GM12878 (cell line): ENCODE measurements at regions not wholly inside any gene's neighbourhood (a gene's known extent, or its start where the extent isn't known, plus 50 kb on each side); places are given as distances from the start of the nearest gene placed in this dataset.

ENCODE experiments used
- BCL3 ChIP-seq: IDR thresholded peaks from 2 replicates; pipeline ENCODE4 v1.6.1; 2011; ENCODE audit warnings: borderline replicate concordance, low read depth, mild to moderate bottlenecking, moderate library complexity, low read length; ENCODE audit not compliant: insufficient read depth, poor library complexity, severe bottlenecking
- CEBPB ChIP-seq, 2 experiments: fragments of 150-350 bp in 1 of 2; IDR thresholded peaks; 2 replicates each; pipeline ENCODE4 v1.6.1; 2012 to 2014; ENCODE audit warnings: low read depth in 2 of 2, low read length in 2 of 2, borderline replicate concordance in 1 of 2, inconsistent platforms in 1 of 2
- CTCF ChIP-seq, 3 experiments: IDR thresholded peaks in 2 of 3; conservative IDR thresholded peaks in 1 of 3; 2 replicates each; pipeline ENCODE4 v1.5.1; 2011; ENCODE audit warnings: low read depth in 3 of 3, low read length in 3 of 3, mild to moderate bottlenecking in 3 of 3, control low read depth in 2 of 3, moderate library complexity in 2 of 3, inconsistent platforms in 1 of 3, mixed read lengths in 1 of 3; ENCODE audit not compliant: control insufficient read depth in 2 of 3, insufficient read depth in 1 of 3; ENCODE audit errors: extremely low read depth in 1 of 3
- EGR1 ChIP-seq, 2 experiments: IDR thresholded peaks; 1 replicate in 1 of 2; 2 replicates in 1 of 2; pipeline ENCODE4 v1.6.1; 2011 to 2012; ENCODE audit warnings: low read depth in 2 of 2, low read length in 2 of 2, borderline replicate concordance in 1 of 2, mild to moderate bottlenecking in 1 of 2, moderate library complexity in 1 of 2
- ETV6 ChIP-seq, 2 experiments: fragments of 450-650 bp in 1 of 2; IDR thresholded peaks in 1 of 2; conservative IDR thresholded peaks in 1 of 2; 2 replicates each; pipeline ENCODE4 v1.6.1; 2014; ENCODE audit warnings: antibody characterized with exemption in 1 of 2, borderline replicate concordance in 1 of 2, low read depth in 1 of 2, mild to moderate bottlenecking in 1 of 2, moderate library complexity in 1 of 2
- HDAC2 ChIP-seq: fragments of 200-600 bp; sonication (generic); IDR thresholded peaks from 2 replicates; pipeline ENCODE4 v1.6.1; 2017
- NBN ChIP-seq: fragments of 450-650 bp; IDR thresholded peaks from 2 replicates; pipeline ENCODE4 v1.6.1; 2016
- SUZ12 ChIP-seq: fragments of 200-600 bp; sonication (generic); IDR thresholded peaks from one replicate; pipeline ENCODE4 v1.6.1; 2018; ENCODE audit warnings: antibody characterized with exemption, mild to moderate bottlenecking; ENCODE audit not compliant: unreplicated experiment

GRCh38 chr3:106593381-106593780, 724.6 kb upstream of the CBLB start:
- no peak for TF ChIP-seq CEBPB (IDR thresholded peaks at IDR 0.05; ENCODE audit: borderline replicate concordance in 1 of 2, low read depth in 2 of 2, low read length in 2 of 2)
- no peak for TF ChIP-seq HDAC2
- TF ChIP-seq EGR1 (IDR thresholded peaks at IDR 0.05; ENCODE audit: borderline replicate concordance in 1 of 2, low read depth in 2 of 2, low read length in 2 of 2), result no peak
- no peak for TF ChIP-seq SUZ12
- no peak for TF ChIP-seq ETV6 (conservative IDR thresholded peaks at IDR 0.05 in 1 of 2, IDR thresholded peaks at IDR 0.05 in 1 of 2; ENCODE audit: borderline replicate concordance in 1 of 2, low read depth in 1 of 2)
- no peak for TF ChIP-seq BCL3
- TF ChIP-seq CTCF (IDR thresholded peaks at IDR 0.05 in 2 of 3, conservative IDR thresholded peaks at IDR 0.05 in 1 of 3; ENCODE audit: control insufficient read depth in 2 of 3, extremely low read depth in 1 of 3, insufficient read depth in 1 of 3, low read depth in 3 of 3, low read length in 3 of 3), result no peak
- TF ChIP-seq NBN, result no peak
